ENCODE measurements at regions not wholly inside any gene's neighbourhood (a gene's known extent, or its start where the extent isn't known, plus 50 kb on each side); places are given as distances from the start of the nearest gene placed in this dataset.

GRCh38 chr12:86950043-86950442 lies 693.9 kb upstream of the MGAT4C start:
- Mint-ChIP-seq H3K4me1 (no peaks in the 10 kb centered on the region), H3K36me3 (no peaks in the 10 kb centered on the region), H3K27ac (no peak overlapping the region), H3K9me3 (no peaks in the 10 kb centered on the region), H3K27me3 (ENCODE audit: low read depth in 3 of 3) (no peaks in the 10 kb centered on the region), H3K4me3 (no peak overlapping the region)
- no peak overlapping the region for H3K4me3 ChIP-seq (replicated peaks in 1 of 3; ENCODE audit: low read depth in 2 of 3, low read length in 3 of 3)
- intact Hi-C loops (cut with micrococcal nuclease), result no loop called here
- H3K9me3 ChIP-seq (replicated peaks in 1 of 2; ENCODE audit: control insufficient read depth in 1 of 2, insufficient read depth in 1 of 2, low read length in 2 of 2), result no peaks in the 10 kb centered on the region
- no peak overlapping the region for H3K9ac ChIP-seq (ENCODE audit: insufficient read depth, low read length, poor library complexity, severe bottlenecking)
- DNase-seq, result no peak
- H3K4me2 ChIP-seq (replicated peaks; ENCODE audit: extremely low read depth, low read length, poor library complexity, severe bottlenecking), result no peak overlapping the region
- H3K36me3 ChIP-seq (replicated peaks in 1 of 2; ENCODE audit: control insufficient read depth in 1 of 2, insufficient read depth in 2 of 2, low read length in 2 of 2), result no peaks in the 10 kb centered on the region
- H2AFZ ChIP-seq (ENCODE audit: insufficient read depth, low read depth, low read length, poor library complexity, severe bottlenecking), result no peak overlapping the region
- H4K20me1 ChIP-seq (ENCODE audit: insufficient read depth, low read length), result no peaks in the 10 kb centered on the region
- H3K27me3 ChIP-seq (ENCODE audit: control insufficient read depth in 2 of 2, insufficient read depth in 2 of 2, low read length in 2 of 2), result no peaks in the 10 kb centered on the region
- no peak overlapping the region for H3K27ac ChIP-seq (ENCODE audit: low read depth in 1 of 2, low read length in 2 of 2)
- no peaks in the 10 kb centered on the region for H3K79me2 ChIP-seq (ENCODE audit: insufficient read depth, low read length)
- H3K4me1 ChIP-seq (ENCODE audit: control insufficient read depth in 1 of 2, insufficient read depth in 2 of 2, low read length in 2 of 2), result no peaks in the 10 kb centered on the region
- WGBS (ENCODE audit: insufficient coverage), result no CpG with 5 or more reads among the region's 1 CpG
- TF ChIP-seq CTCF (IDR thresholded peaks at IDR 0.05), result no peak

GRCh38 chr12:86948851-86949250 lies 692.7 kb upstream of the MGAT4C start:
- no peak for TF ChIP-seq CTCF (IDR thresholded peaks at IDR 0.05)
- Mint-ChIP-seq H3K36me3 (no peaks in the 10 kb centered on the region), H3K9me3 (peaks cover 0 to 2% (median 0%) of the 10 kb centered on the region in 7 donors), H3K27ac (no peak overlapping the region), H3K27me3 (ENCODE audit: low read depth in 3 of 3) (no peaks in the 10 kb centered on the region), H3K4me3 (no peak overlapping the region), H3K4me1 (no peaks in the 10 kb centered on the region)
- Histone ChIP-seq H3K4me1 (ENCODE audit: control insufficient read depth in 1 of 2, insufficient read depth in 2 of 2, low read length in 2 of 2) (no peaks in the 10 kb centered on the region), H4K20me1 (ENCODE audit: insufficient read depth, low read length) (no peaks in the 10 kb centered on the region), H3K4me3 (replicated peaks in 1 of 3; ENCODE audit: low read depth in 2 of 3, low read length in 3 of 3) (no peak overlapping the region), H3K4me2 (replicated peaks; ENCODE audit: extremely low read depth, low read length, poor library complexity, severe bottlenecking) (no peak overlapping the region), H3K9ac (ENCODE audit: insufficient read depth, low read length, poor library complexity, severe bottlenecking) (no peak overlapping the region), H3K79me2 (ENCODE audit: insufficient read depth, low read length) (no peaks in the 10 kb centered on the region), H3K27ac (ENCODE audit: low read depth in 1 of 2, low read length in 2 of 2) (no peak overlapping the region), H3K9me3 (replicated peaks in 1 of 2; ENCODE audit: control insufficient read depth in 1 of 2, insufficient read depth in 1 of 2, low read length in 2 of 2) (no peaks in the 10 kb centered on the region), H3K27me3 (ENCODE audit: control insufficient read depth in 2 of 2, insufficient read depth in 2 of 2, low read length in 2 of 2) (no peaks in the 10 kb centered on the region), H3K36me3 (replicated peaks in 1 of 2; ENCODE audit: control insufficient read depth in 1 of 2, insufficient read depth in 2 of 2, low read length in 2 of 2) (no peaks in the 10 kb centered on the region), H2AFZ (ENCODE audit: insufficient read depth, low read depth, low read length, poor library complexity, severe bottlenecking) (no peak overlapping the region)
- WGBS (ENCODE audit: insufficient coverage), result no CpG with 5 or more reads among the region's 1 CpG
- no peak for DNase-seq
- intact Hi-C loops (cut with micrococcal nuclease), result no loop called here

Data from CD14-positive monocyte (primary cell).